ENCODE measurements at regions not wholly inside any gene's neighbourhood (a gene's known extent, or its start where the extent isn't known, plus 50 kb on each side); places are given as distances from the start of the nearest gene placed in this dataset.
"Not testable (repeated sequence)": the region's sequence is repeated elsewhere in the genome, so short reads cannot be mapped to it uniquely, and the experiment has no call there.

- no peak for DNase-seq (ENCODE audit: low read depth in 2 of 2, low spot score in 1 of 2)
These were observed 125.2 kb downstream of the ZNF608 start for GRCh38 chr5:124621279-124621678.

GRCh38 chr5:124620743-124621142, 125.7 kb downstream of the ZNF608 start:
- DNase-seq (ENCODE audit: low read depth in 2 of 2, low spot score in 1 of 2): no peak

GRCh38 chr5:124619121-124619520, 127.3 kb downstream of the ZNF608 start:
- no peak for DNase-seq (ENCODE audit: low read depth in 2 of 2, low spot score in 1 of 2)

GRCh38 chr5:124617787-124618186, 128.7 kb downstream of the ZNF608 start:
- DNase-seq (ENCODE audit: low read depth in 2 of 2, low spot score in 1 of 2): no peak

GRCh38 chr5:124614836-124615385, 131.5 kb downstream of the ZNF608 start:
- DNase-seq (ENCODE audit: low read depth in 2 of 2, low spot score in 1 of 2): no peak

- DNase-seq (ENCODE audit: low read depth in 2 of 2, low spot score in 1 of 2): no peak
These were observed 132.3 kb downstream of the ZNF608 start for GRCh38 chr5:124614105-124614504.

- no peak for DNase-seq (ENCODE audit: low read depth in 2 of 2, low spot score in 1 of 2)
These were observed 133.0 kb downstream of the ZNF608 start for GRCh38 chr5:124613273-124613953.

GRCh38 chr5:124612023-124612422, 134.4 kb downstream of the ZNF608 start:
- DNase-seq (ENCODE audit: low read depth in 2 of 2, low spot score in 1 of 2): no peak

GRCh38 chr5:124611262-124611661, 135.2 kb downstream of the ZNF608 start:
- not testable (repeated sequence) for DNase-seq (ENCODE audit: low read depth in 2 of 2, low spot score in 1 of 2)

GRCh38 chr5:124609685-124610084, 136.8 kb downstream of the ZNF608 start:
- DNase-seq (ENCODE audit: low read depth in 2 of 2, low spot score in 1 of 2): not testable (repeated sequence)

GRCh38 chr5:124606543-124606942, 139.9 kb downstream of the ZNF608 start:
- no peak for DNase-seq (ENCODE audit: low read depth in 2 of 2, low spot score in 1 of 2)

GRCh38 chr5:124606093-124606492, 140.3 kb downstream of the ZNF608 start:
- DNase-seq (ENCODE audit: low read depth in 2 of 2, low spot score in 1 of 2): no peak

GRCh38 chr5:124605541-124605940, 140.9 kb downstream of the ZNF608 start:
- no peak for DNase-seq (ENCODE audit: low read depth in 2 of 2, low spot score in 1 of 2)

GRCh38 chr5:124604419-124604818, 142.0 kb downstream of the ZNF608 start:
- DNase-seq (ENCODE audit: low read depth in 2 of 2, low spot score in 1 of 2): no peak

GRCh38 chr5:124602925-124603650, 143.4 kb downstream of the ZNF608 start:
- no peak for DNase-seq (ENCODE audit: low read depth in 2 of 2, low spot score in 1 of 2)

GRCh38 chr5:124599028-124599973, 147.1 kb downstream of the ZNF608 start:
- DNase-seq (ENCODE audit: low read depth in 2 of 2, low spot score in 1 of 2): no peak

GRCh38 chr5:124596595-124597421, 149.6 kb downstream of the ZNF608 start:
- DNase-seq (ENCODE audit: low read depth in 2 of 2, low spot score in 1 of 2): no peak

- no peak for DNase-seq (ENCODE audit: low read depth in 2 of 2, low spot score in 1 of 2)
These were observed 152.5 kb downstream of the ZNF608 start for GRCh38 chr5:124593952-124594351.

GRCh38 chr5:124592891-124593290, 153.5 kb downstream of the ZNF608 start:
- no peak for DNase-seq (ENCODE audit: low read depth in 2 of 2, low spot score in 1 of 2)

GRCh38 chr5:124591583-124591982, 154.9 kb downstream of the ZNF608 start:
- DNase-seq (ENCODE audit: low read depth in 2 of 2, low spot score in 1 of 2): no peak
